SK-MEL-5 (cell line): ENCODE measurements at regions not wholly inside any gene's neighbourhood (a gene's known extent, or its start where the extent isn't known, plus 50 kb on each side); places are given as distances from the start of the nearest gene placed in this dataset.

Experiments used
- DNase-seq: peaks from one replicate; pipeline ENCODE4 v3.0.0-alpha.2; 2016; ENCODE audit warnings: low read depth, low spot score
- in situ Hi-C: cut with HindIII; loops from 2 replicates; pipeline ENCODE4 v1.10.0; 2016; ENCODE audit warnings: low sequenced_read_pairs, high pct_unique_total_duplicates, low pct_unique_long_range_greater_than_20kb

- in situ Hi-C loops = no loop called here
- no peak for DNase-seq
These were observed 329.3 kb downstream of the SUCLA2 start for GRCh38 chr13:47671776-47672175.

- in situ Hi-C loops = no loop called here
- no peak for DNase-seq
These were observed 336.0 kb downstream of the SUCLA2 start for GRCh38 chr13:47665043-47665442.

GRCh38 chr13:47661076-47661475, 340.0 kb downstream of the SUCLA2 start:
- DNase-seq = no peak
- in situ Hi-C loops = no loop called here

- DNase-seq = no peak
- in situ Hi-C loops = no loop called here
These were observed 344.4 kb downstream of the SUCLA2 start for GRCh38 chr13:47656651-47657050.

GRCh38 chr13:47650209-47650608, 350.9 kb downstream of the SUCLA2 start:
- no peak for DNase-seq
- in situ Hi-C loops = no loop called here

GRCh38 chr13:47647001-47647400, 354.1 kb downstream of the SUCLA2 start:
- in situ Hi-C loops = no loop called here

GRCh38 chr13:47646298-47646697, 354.8 kb downstream of the SUCLA2 start:
- no peak for DNase-seq
- in situ Hi-C loops = no loop called here

More at GRCh38 chr13:47647001-47647400, 354.1 kb downstream of the SUCLA2 start:
- DNase-seq = no peak

GRCh38 chr13:47639738-47640447, 361.2 kb downstream of the SUCLA2 start:
- in situ Hi-C loops = no loop called here
- DNase-seq = no peak

- DNase-seq = no peak
- in situ Hi-C loops = no loop called here
These were observed 362.4 kb downstream of the SUCLA2 start for GRCh38 chr13:47638627-47639026.

- DNase-seq = no peak
- in situ Hi-C loops = no loop called here
These were observed 368.8 kb downstream of the SUCLA2 start for GRCh38 chr13:47632311-47632710.

- no peak for DNase-seq
- in situ Hi-C loops = no loop called here
These were observed 372.4 kb downstream of the SUCLA2 start for GRCh38 chr13:47628666-47629065.

- no peak for DNase-seq
- in situ Hi-C loops = no loop called here
These were observed 377.2 kb downstream of the SUCLA2 start for GRCh38 chr13:47623862-47624261.

GRCh38 chr13:47621931-47622330, 379.1 kb downstream of the SUCLA2 start:
- peak; percentile 24 for DNase-seq
- in situ Hi-C loops = no loop called here

GRCh38 chr13:47611664-47612288, 389.3 kb downstream of the SUCLA2 start:
- DNase-seq = no peak
- in situ Hi-C loops = no loop called here

- DNase-seq = no peak
These were observed 390.4 kb downstream of the SUCLA2 start for GRCh38 chr13:47610687-47611086.

GRCh38 chr13:47603365-47603764, 397.7 kb downstream of the SUCLA2 start:
- no peak for DNase-seq
- in situ Hi-C loops = no loop called here

More at GRCh38 chr13:47610687-47611086, 390.4 kb downstream of the SUCLA2 start:
- in situ Hi-C loops = no loop called here

- peak; percentile 27 for DNase-seq
- in situ Hi-C loops = no loop called here
These were observed 402.6 kb downstream of the SUCLA2 start for GRCh38 chr13:47598340-47598911.

- in situ Hi-C loops = no loop called here
These were observed 406.2 kb downstream of the SUCLA2 start for GRCh38 chr13:47594833-47595232.

GRCh38 chr13:47592256-47592655, 408.8 kb downstream of the SUCLA2 start:
- in situ Hi-C loops = no loop called here
- DNase-seq = no peak

More at GRCh38 chr13:47594833-47595232, 406.2 kb downstream of the SUCLA2 start:
- peak; percentile 17 for DNase-seq
